T-cell (primary cell): ENCODE measurements at regions not wholly inside any gene's neighbourhood (a gene's known extent, or its start where the extent isn't known, plus 50 kb on each side); places are given as distances from the start of the nearest gene placed in this dataset.

ENCODE experiments used
- ATAC-seq, 4 experiments: fragments of 200-7000 bp in 3 of 4; fragments of 150-1000 bp in 1 of 4; cut with Tn5 transposase; replicated peaks in 1 of 4; 1 replicate in 3 of 4; 2 replicates in 1 of 4; pipeline ENCODE4 v1.10.0; 2021; ENCODE audit warnings: moderate library complexity in 3 of 4, mild to moderate bottlenecking in 2 of 4, moderate number of reproducible peaks in 1 of 4
- CTCF ChIA-PET, 2 donors: fragments of 300-600 bp; sonication (Branson Sonifier 250); formaldehyde crosslinking; loops; one replicate each; lab custom pipeline; 2022; ENCODE audit warnings: antibody characterized with exemption in 2 of 2; lab: Charles Lee
- POLR2A ChIA-PET, 2 donors: fragments of 300-600 bp; sonication (Branson Sonifier 250); formaldehyde crosslinking; loops; one replicate each; lab custom pipeline; 2022; ENCODE audit warnings: antibody characterized with exemption in 2 of 2; lab: Charles Lee
- DNase-seq, 35 experiments: peaks; one replicate each; pipeline versions ENCODE4 v3.0.0 to v3.0.0-alpha.2; 2013 to 2023
- H3K27ac ChIP-seq: one replicate; pipeline ENCODE4 v1.5.1; 2013; ENCODE audit warnings: low read length
- H3K27me3 ChIP-seq, 2 experiments: replicated peaks in 1 of 2; 1 replicate in 1 of 2; 2 replicates in 1 of 2; pipeline versions ENCODE4 v1.6.1 to v1.7.0; 2013; ENCODE audit warnings: low read length in 1 of 2, mixed read lengths in 1 of 2; ENCODE audit not compliant: control insufficient read depth in 2 of 2, insufficient read depth in 2 of 2; ENCODE audit errors: extremely low read depth in 1 of 2
- H3K36me3 ChIP-seq, 2 donors: 1 replicate in 1 of 2; 2 replicates in 1 of 2; pipeline versions ENCODE4 v1.6.1 to v1.7.0; 2013; ENCODE audit warnings: low read length in 1 of 2; ENCODE audit not compliant: control insufficient read depth in 2 of 2, insufficient read depth in 1 of 2; ENCODE audit errors: extremely low read depth in 1 of 2
- H3K4me1 ChIP-seq, 2 experiments: 1 replicate in 1 of 2; 2 replicates in 1 of 2; pipeline versions ENCODE4 v1.6.1 to v1.7.0; 2013; ENCODE audit warnings: low read length in 2 of 2, mixed read lengths in 1 of 2; ENCODE audit not compliant: insufficient read depth in 2 of 2, control insufficient read depth in 1 of 2; ENCODE audit errors: extremely low read depth in 1 of 2
- H3K4me3 ChIP-seq, 2 donors: 1 replicate in 1 of 2; 2 replicates in 1 of 2; pipeline versions ENCODE4 v1.5.1 to v1.7.0; 2013; ENCODE audit warnings: mild to moderate bottlenecking in 2 of 2, low read length in 1 of 2, moderate library complexity in 1 of 2; ENCODE audit not compliant: control insufficient read depth in 1 of 2; ENCODE audit errors: extremely low read depth in 1 of 2
- H3K9me3 ChIP-seq: 2 replicates; pipeline ENCODE4 v1.7.0; 2013
- H3K27ac Mint-ChIP-seq, 2 donors: one replicate each; pipeline ENCODE4 v1.8.0; 2020 to 2021; ENCODE audit warnings: mild to moderate bottlenecking in 2 of 2, mixed read lengths in 2 of 2
- H3K27me3 Mint-ChIP-seq, 2 donors: one replicate each; pipeline ENCODE4 v1.8.0; 2021 to 2022; ENCODE audit warnings: mixed read lengths in 2 of 2
- H3K36me3 Mint-ChIP-seq: one replicate; pipeline ENCODE4 v1.8.0; 2021; ENCODE audit warnings: mixed read lengths
- H3K4me1 Mint-ChIP-seq, 3 donors: one replicate each; pipeline ENCODE4 v1.8.0; 2020 to 2022; ENCODE audit warnings: mixed read lengths in 3 of 3, mild to moderate bottlenecking in 1 of 3
- H3K4me3 Mint-ChIP-seq, 3 donors: one replicate each; pipeline ENCODE4 v1.8.0; 2020 to 2022; ENCODE audit warnings: mild to moderate bottlenecking in 3 of 3, mixed read lengths in 3 of 3, moderate library complexity in 3 of 3
- H3K9me3 Mint-ChIP-seq, 3 donors: one replicate each; pipeline ENCODE4 v1.8.0; 2020 to 2022; ENCODE audit warnings: mixed read lengths in 3 of 3
- WGBS: methylation state at CpG from one replicate; pipeline ENCODE4 v1.1.5; 2013; ENCODE audit warnings: missing lambda C conversion rate; ENCODE audit not compliant: insufficient coverage; 5-methylcytosine and 5-hydroxymethylcytosine counted together

- H3K27me3 Mint-ChIP-seq = peaks cover 26 to 29% of the 10 kb centered on the region in 2 donors
- H3K9me3 Mint-ChIP-seq = no peaks in the 10 kb centered on the region
- H3K27ac Mint-ChIP-seq = no peak overlapping the region
- H3K27ac ChIP-seq = no peak overlapping the region
- 97% methylated on average over 4 of the region's 9 CpGs for WGBS
- ChIA-PET POLR2A (no interaction called here), CTCF (interaction anchor here in 1 of 2 donors (0.6 kb wide), 1 partner anchor 23 kb away, joined by 3 read pairs; no protein-coding TSS in a partner anchor)
- H3K4me3 ChIP-seq = no peak overlapping the region
- no peaks in the 10 kb centered on the region for H3K9me3 ChIP-seq
- H3K27me3 ChIP-seq = peaks cover 0 to 53% of the 10 kb centered on the region in 2 experiments
- H3K4me3 Mint-ChIP-seq = no peak overlapping the region
- H3K4me1 Mint-ChIP-seq = no peaks in the 10 kb centered on the region
- H3K36me3 ChIP-seq = no peaks in the 10 kb centered on the region
- no peaks in the 10 kb centered on the region for H3K36me3 Mint-ChIP-seq
- no peaks in the 10 kb centered on the region for H3K4me1 ChIP-seq
- DNase-seq = no peak
- no peak for ATAC-seq
Observed at GRCh38 chr16:86073763-86074493, 175.0 kb downstream of the IRF8 start.

- Histone ChIP-seq H3K27ac (no peak overlapping the region), H3K4me1 (no peaks in the 10 kb centered on the region), H3K9me3 (no peaks in the 10 kb centered on the region), H3K27me3 (peaks cover 0 to 48% of the 10 kb centered on the region in 2 experiments), H3K36me3 (no peaks in the 10 kb centered on the region), H3K4me3 (no peak overlapping the region)
- Mint-ChIP-seq H3K9me3 (no peaks in the 10 kb centered on the region), H3K36me3 (no peaks in the 10 kb centered on the region), H3K27ac (no peak overlapping the region), H3K4me1 (no peaks in the 10 kb centered on the region), H3K4me3 (no peak overlapping the region), H3K27me3 (peaks cover 28 to 31% of the 10 kb centered on the region in 2 donors)
- 47% methylated on average over 9 of the region's 20 CpGs for WGBS
- ChIA-PET CTCF (interaction anchor here in 1 of 2 donors (0.6 kb wide), 2 partner anchors 24 to 40 kb away, joined by 3 read pairs; no protein-coding TSS in a partner anchor), POLR2A (no interaction called here)
- ATAC-seq (no peak), DNase-seq (no peak)
Observed at GRCh38 chr16:86074651-86075487, 175.9 kb downstream of the IRF8 start.

- no peak for ATAC-seq
- Mint-ChIP-seq H3K27ac (no peak overlapping the region), H3K4me3 (no peak overlapping the region), H3K9me3 (no peaks in the 10 kb centered on the region), H3K36me3 (no peaks in the 10 kb centered on the region), H3K4me1 (no peaks in the 10 kb centered on the region), H3K27me3 (peaks cover 32 to 33% of the 10 kb centered on the region in 2 donors)
- CTCF ChIA-PET = interaction anchor here in 1 of 2 donors (0.6 kb wide), 1 partner anchor 40 kb away, joined by 3 read pairs; no protein-coding TSS in a partner anchor
- Histone ChIP-seq H3K36me3 (no peaks in the 10 kb centered on the region), H3K27ac (no peak overlapping the region), H3K9me3 (no peaks in the 10 kb centered on the region), H3K4me1 (no peaks in the 10 kb centered on the region), H3K4me3 (no peak overlapping the region), H3K27me3 (peaks cover 0 to 48% of the 10 kb centered on the region in 2 experiments)
- WGBS = 88% methylated on average over 2 of the region's 2 CpGs
- DNase-seq = no peak
- POLR2A ChIA-PET = no interaction called here
Observed at GRCh38 chr16:86075488-86075785, 176.5 kb downstream of the IRF8 start.

- Mint-ChIP-seq H3K36me3 (no peaks in the 10 kb centered on the region), H3K27me3 (peaks cover 28 to 32% of the 10 kb centered on the region in 2 donors), H3K27ac (no peak overlapping the region), H3K9me3 (no peaks in the 10 kb centered on the region), H3K4me1 (no peaks in the 10 kb centered on the region), H3K4me3 (no peak overlapping the region)
- WGBS = 82% methylated on average over 8 of the region's 9 CpGs
- peaks cover 0 to 50% of the 10 kb centered on the region in 2 experiments for H3K27me3 ChIP-seq
- H3K27ac ChIP-seq = no peak overlapping the region
- DNase-seq (no peak), ATAC-seq (no peak)
- no peak overlapping the region for H3K4me3 ChIP-seq
- H3K9me3 ChIP-seq = no peaks in the 10 kb centered on the region
- no peaks in the 10 kb centered on the region for H3K4me1 ChIP-seq
- CTCF ChIA-PET = interaction anchor here in 1 of 2 donors (0.6 kb wide), 1 partner anchor 41 kb away, joined by 3 read pairs; no protein-coding TSS in a partner anchor
- no peaks in the 10 kb centered on the region for H3K36me3 ChIP-seq
- POLR2A ChIA-PET = no interaction called here
Observed at GRCh38 chr16:86075839-86076440, 177.0 kb downstream of the IRF8 start.

GRCh38 chr16:86076606-86077005 lies 177.6 kb downstream of the IRF8 start:
- 86% methylated on average over 1 of the region's 5 CpGs for WGBS

GRCh38 chr16:86077243-86077940 lies 178.4 kb downstream of the IRF8 start:
- Histone ChIP-seq H3K9me3 (no peaks in the 10 kb centered on the region), H3K4me3 (no peak overlapping the region), H3K36me3 (no peaks in the 10 kb centered on the region), H3K27me3 (peaks cover 0 to 42% of the 10 kb centered on the region in 2 experiments), H3K27ac (no peak overlapping the region), H3K4me1 (no peaks in the 10 kb centered on the region)
- no peak overlapping the region for H3K27ac Mint-ChIP-seq
- peaks cover 16 to 26% of the 10 kb centered on the region in 2 donors for H3K27me3 Mint-ChIP-seq
- CTCF ChIA-PET = no interaction called here
- H3K9me3 Mint-ChIP-seq = no peaks in the 10 kb centered on the region
- WGBS = 94% methylated on average over 7 of the region's 17 CpGs
- H3K36me3 Mint-ChIP-seq = no peaks in the 10 kb centered on the region
- DNase-seq = no peak
- no peaks in the 10 kb centered on the region for H3K4me1 Mint-ChIP-seq
- ATAC-seq = no peak
- POLR2A ChIA-PET = no interaction called here
- H3K4me3 Mint-ChIP-seq = no peak overlapping the region

More at GRCh38 chr16:86076606-86077005, 177.6 kb downstream of the IRF8 start:
- H3K27ac Mint-ChIP-seq = no peak overlapping the region
- POLR2A ChIA-PET = no interaction called here
- H3K4me3 Mint-ChIP-seq = no peak overlapping the region
- no peaks in the 10 kb centered on the region for H3K36me3 ChIP-seq
- peaks cover 0 to 49% of the 10 kb centered on the region in 2 experiments for H3K27me3 ChIP-seq
- no peaks in the 10 kb centered on the region for H3K36me3 Mint-ChIP-seq
- no peak overlapping the region for H3K4me3 ChIP-seq
- H3K4me1 ChIP-seq = no peaks in the 10 kb centered on the region
- H3K4me1 Mint-ChIP-seq = no peaks in the 10 kb centered on the region
- no peaks in the 10 kb centered on the region for H3K9me3 ChIP-seq
- DNase-seq (no peak), ATAC-seq (no peak)
- CTCF ChIA-PET = no interaction called here
- no peak overlapping the region for H3K27ac ChIP-seq
- H3K27me3 Mint-ChIP-seq = peaks cover 24 to 32% of the 10 kb centered on the region in 2 donors
- no peaks in the 10 kb centered on the region for H3K9me3 Mint-ChIP-seq
